ENCODE measurements at regions not wholly inside any gene's neighbourhood (a gene's known extent, or its start where the extent isn't known, plus 50 kb on each side); places are given as distances from the start of the nearest gene placed in this dataset.
"Not testable (repeated sequence)": the region's sequence is repeated elsewhere in the genome, so short reads cannot be mapped to it uniquely, and the experiment has no call there.

DNA sequence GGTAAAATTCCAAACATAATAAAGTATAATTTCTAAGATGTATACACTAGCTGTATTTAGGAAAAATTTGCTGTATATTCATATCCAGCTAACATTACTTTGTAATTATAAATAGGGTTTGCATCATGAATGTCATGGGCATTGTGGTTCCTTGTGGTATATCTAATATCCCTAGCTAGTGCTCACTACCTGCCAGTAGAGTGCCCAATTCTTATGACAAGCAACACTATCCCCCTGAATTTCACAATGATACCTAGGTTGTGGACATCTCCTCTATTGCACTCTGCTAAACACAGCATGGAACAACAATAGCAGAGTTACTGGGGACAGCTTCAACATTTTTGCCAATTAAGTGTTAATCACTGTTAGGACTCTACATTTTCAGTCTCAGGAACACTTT is 1656.5 kb downstream of the EFNA5 start:
- no peak overlapping the region for H3K27ac ChIP-seq
- DNase-seq (no peak), ATAC-seq (no peak)
- H3K4me3 ChIP-seq, result no peak overlapping the region
- no peaks in the 10 kb centered on the region for H3K36me3 ChIP-seq
- no peaks in the 10 kb centered on the region for H3K27me3 ChIP-seq
- no peaks in the 10 kb centered on the region for H3K4me1 ChIP-seq
- H3K9me3 ChIP-seq, result no peaks in the 10 kb centered on the region
- TF ChIP-seq, protein P1, sequence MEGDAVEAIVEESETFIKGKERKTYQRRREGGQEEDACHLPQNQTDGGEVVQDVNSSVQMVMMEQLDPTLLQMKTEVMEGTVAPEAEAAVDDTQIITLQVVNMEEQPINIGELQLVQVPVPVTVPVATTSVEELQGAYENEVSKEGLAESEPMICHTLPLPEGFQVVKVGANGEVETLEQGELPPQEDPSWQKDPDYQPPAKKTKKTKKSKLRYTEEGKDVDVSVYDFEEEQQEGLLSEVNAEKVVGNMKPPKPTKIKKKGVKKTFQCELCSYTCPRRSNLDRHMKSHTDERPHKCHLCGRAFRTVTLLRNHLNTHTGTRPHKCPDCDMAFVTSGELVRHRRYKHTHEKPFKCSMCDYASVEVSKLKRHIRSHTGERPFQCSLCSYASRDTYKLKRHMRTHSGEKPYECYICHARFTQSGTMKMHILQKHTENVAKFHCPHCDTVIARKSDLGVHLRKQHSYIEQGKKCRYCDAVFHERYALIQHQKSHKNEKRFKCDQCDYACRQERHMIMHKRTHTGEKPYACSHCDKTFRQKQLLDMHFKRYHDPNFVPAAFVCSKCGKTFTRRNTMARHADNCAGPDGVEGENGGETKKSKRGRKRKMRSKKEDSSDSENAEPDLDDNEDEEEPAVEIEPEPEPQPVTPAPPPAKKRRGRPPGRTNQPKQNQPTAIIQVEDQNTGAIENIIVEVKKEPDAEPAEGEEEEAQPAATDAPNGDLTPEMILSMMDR (IDR thresholded peaks at IDR 0.05), result no peak
- no peak for TF ChIP-seq POLR2A (IDR thresholded peaks at IDR 0.05)
- intact Hi-C loops (cut with DNase I), result no loop called here

GRCh38 chr5:106006242-106006641 is 1664.5 kb downstream of the EFNA5 start:
- Histone ChIP-seq H3K4me1 (no peaks in the 10 kb centered on the region), H3K27me3 (peaks cover 0 to 9% (median 0%) of the 10 kb centered on the region in 9 donors), H3K27ac (no peak overlapping the region), H3K36me3 (no peaks in the 10 kb centered on the region), H3K9me3 (peaks cover 0 to 14% (median 0%) of the 10 kb centered on the region in 12 donors), H3K4me3 (no peak overlapping the region)
- no peak for TF ChIP-seq POLR2A (IDR thresholded peaks at IDR 0.05)
- TF ChIP-seq, protein P1 (IDR thresholded peaks at IDR 0.05), result no peak
- intact Hi-C loops (cut with DNase I), result no loop called here
- DNase-seq (no peak), ATAC-seq (no peak)
- 72 to 99% (median 95%) methylated on average over 2 of the region's 2 CpGs for WGBS, 4 donors

- intact Hi-C loops (cut with DNase I); H3K36me3 ChIP-seq; ATAC-seq; H3K4me1 ChIP-seq; H3K27ac ChIP-seq; H3K27me3 ChIP-seq; DNase-seq; H3K4me3 ChIP-seq: not testable (repeated sequence)
- WGBS, 4 donors, result 78 to 92% (median 83%) methylated on average over 3 of the region's 3 CpGs
- peaks cover 0 to 23% (median 0%) of the 10 kb centered on the region in 12 donors for H3K9me3 ChIP-seq
These were observed 1671.7 kb downstream of the EFNA5 start for GRCh38 chr5:105998991-105999390.

DNA sequence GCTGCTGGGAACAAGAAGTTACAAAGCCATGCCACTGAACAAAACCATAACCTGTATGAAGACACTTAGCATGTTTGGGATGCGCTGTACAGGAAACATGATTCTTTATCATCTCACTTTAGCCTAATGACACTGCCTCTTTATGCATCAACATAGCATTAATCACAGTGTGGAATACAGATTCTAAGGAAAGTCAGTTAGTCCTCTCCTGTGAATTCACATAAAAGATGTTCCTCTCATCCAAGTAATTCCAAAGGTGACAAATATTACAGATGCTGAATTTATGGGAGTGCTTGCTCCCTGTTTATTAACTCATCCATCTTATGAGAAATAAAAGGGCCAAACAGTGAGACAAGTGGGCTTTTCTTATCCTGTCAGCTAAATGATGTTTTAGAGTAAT is 1677.7 kb downstream of the EFNA5 start:
- H3K27me3 ChIP-seq, result no peaks in the 10 kb centered on the region
- no peaks in the 10 kb centered on the region for H3K36me3 ChIP-seq
- no peaks in the 10 kb centered on the region for H3K4me1 ChIP-seq
- 89 to 100% (median 95%) methylated on average over 1 of the region's 1 CpG for WGBS, 4 donors
- no peaks in the 10 kb centered on the region for H3K9me3 ChIP-seq
- no peak for ATAC-seq
- intact Hi-C loops (cut with DNase I), result no loop called here
- no peak overlapping the region for H3K4me3 ChIP-seq
- TF ChIP-seq, protein P1 (IDR thresholded peaks at IDR 0.05), result no peak
- TF ChIP-seq POLR2A (IDR thresholded peaks at IDR 0.05), result no peak
- H3K27ac ChIP-seq, result no peak overlapping the region
- DNase-seq, result no peak

- 82 to 89% (median 83%) methylated on average over 6 to 9 of the region's 9 CpGs for WGBS, 4 donors
- no peak for DNase-seq
- TF ChIP-seq POLR2A (IDR thresholded peaks at IDR 0.05), result no peak
- TF ChIP-seq, protein P1 (IDR thresholded peaks at IDR 0.05), result no peak
- no peaks in the 10 kb centered on the region for H3K27me3 ChIP-seq
- H3K27ac ChIP-seq, result no peak overlapping the region
- H3K9me3 ChIP-seq, result peaks cover 0 to 7% (median 0%) of the 10 kb centered on the region in 12 donors
- H3K4me3 ChIP-seq, result no peak overlapping the region
- ATAC-seq, result no peak
- no peaks in the 10 kb centered on the region for H3K4me1 ChIP-seq
- intact Hi-C loops (cut with DNase I), result no loop called here
- H3K36me3 ChIP-seq, result no peaks in the 10 kb centered on the region
These were observed 1688.2 kb downstream of the EFNA5 start for GRCh38 chr5:105982526-105982925.
